ENCODE measurements at regions not wholly inside any gene's neighbourhood (a gene's known extent, or its start where the extent isn't known, plus 50 kb on each side); places are given as distances from the start of the nearest gene placed in this dataset.

- TF ChIP-seq CTCF (IDR thresholded peaks at IDR 0.05; ENCODE audit: insufficient read depth, low read length, poor library complexity, severe bottlenecking): no peak
- no peaks in the 10 kb centered on the region for H3K27me3 ChIP-seq (ENCODE audit: control insufficient read depth, insufficient read depth, low read length)
- DNase-seq (ENCODE audit: low read depth): no peak
These were observed 165.2 kb upstream of the ROPN1 start for GRCh38 chr3:124156866-124157712.

GRCh38 chr3:124157748-124158147, 165.8 kb upstream of the ROPN1 start:
- H3K4me3 ChIP-seq (ENCODE audit: low read depth, low read length): no peak overlapping the region
- no peaks in the 10 kb centered on the region for H3K27me3 ChIP-seq (ENCODE audit: control insufficient read depth, insufficient read depth, low read length)

More at GRCh38 chr3:124156866-124157712, 165.2 kb upstream of the ROPN1 start:
- Histone ChIP-seq H3K36me3 (ENCODE audit: control insufficient read depth, insufficient read depth, low read length) (no peaks in the 10 kb centered on the region), H3K4me3 (ENCODE audit: low read depth, low read length) (no peak overlapping the region)

GRCh38 chr3:124158168-124158881, 166.4 kb upstream of the ROPN1 start:
- Histone ChIP-seq H3K36me3 (ENCODE audit: control insufficient read depth, insufficient read depth, low read length) (no peaks in the 10 kb centered on the region), H3K4me3 (ENCODE audit: low read depth, low read length) (no peak overlapping the region), H3K27me3 (ENCODE audit: control insufficient read depth, insufficient read depth, low read length) (no peaks in the 10 kb centered on the region)
- DNase-seq (ENCODE audit: low read depth): no peak
- no peak for TF ChIP-seq CTCF (IDR thresholded peaks at IDR 0.05; ENCODE audit: insufficient read depth, low read length, poor library complexity, severe bottlenecking)

More at GRCh38 chr3:124157748-124158147, 165.8 kb upstream of the ROPN1 start:
- no peak for TF ChIP-seq CTCF (IDR thresholded peaks at IDR 0.05; ENCODE audit: insufficient read depth, low read length, poor library complexity, severe bottlenecking)
- DNase-seq (ENCODE audit: low read depth): no peak
- no peaks in the 10 kb centered on the region for H3K36me3 ChIP-seq (ENCODE audit: control insufficient read depth, insufficient read depth, low read length)

GRCh38 chr3:124161448-124161847, 169.5 kb upstream of the ROPN1 start:
- no peak for TF ChIP-seq CTCF (IDR thresholded peaks at IDR 0.05; ENCODE audit: insufficient read depth, low read length, poor library complexity, severe bottlenecking)

GRCh38 chr3:124163689-124164088, 171.8 kb upstream of the ROPN1 start:
- TF ChIP-seq CTCF (IDR thresholded peaks at IDR 0.05; ENCODE audit: insufficient read depth, low read length, poor library complexity, severe bottlenecking): no peak
- Histone ChIP-seq H3K4me3 (ENCODE audit: low read depth, low read length) (no peak overlapping the region), H3K27me3 (ENCODE audit: control insufficient read depth, insufficient read depth, low read length) (no peaks in the 10 kb centered on the region), H3K36me3 (ENCODE audit: control insufficient read depth, insufficient read depth, low read length) (no peaks in the 10 kb centered on the region)
- no peak for DNase-seq (ENCODE audit: low read depth)

More at GRCh38 chr3:124161448-124161847, 169.5 kb upstream of the ROPN1 start:
- H3K27me3 ChIP-seq (ENCODE audit: control insufficient read depth, insufficient read depth, low read length): no peaks in the 10 kb centered on the region
- H3K36me3 ChIP-seq (ENCODE audit: control insufficient read depth, insufficient read depth, low read length): no peaks in the 10 kb centered on the region
- no peak overlapping the region for H3K4me3 ChIP-seq (ENCODE audit: low read depth, low read length)
- DNase-seq (ENCODE audit: low read depth): no peak
